ENCODE measurements at regions not wholly inside any gene's neighbourhood (a gene's known extent, or its start where the extent isn't known, plus 50 kb on each side); places are given as distances from the start of the nearest gene placed in this dataset.

DNA sequence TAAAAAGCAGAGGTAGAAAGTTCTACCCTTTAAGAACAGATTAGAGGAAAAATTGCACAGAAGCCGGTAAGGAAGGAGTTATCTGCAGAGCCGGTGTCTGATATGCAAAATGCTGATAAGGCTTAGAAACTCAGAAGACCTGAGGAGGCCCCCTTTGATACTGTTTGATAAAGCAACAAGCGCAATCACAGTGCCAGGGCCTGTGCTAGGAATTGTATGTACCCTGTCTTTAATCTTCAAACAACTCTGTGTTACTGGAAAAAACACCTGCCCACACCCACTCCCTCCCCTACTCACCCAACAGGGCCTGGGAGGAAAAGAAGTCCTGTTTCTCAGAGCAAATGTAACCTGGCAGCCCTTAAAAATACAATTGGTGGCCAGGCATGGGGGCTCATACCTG, 112.7 kb upstream of the FUT8 start:
- no peak for ATAC-seq
- ChIA-PET POLR2A (no interaction called here), CTCF (no interaction called here)
- Histone ChIP-seq H3K27ac (ENCODE audit: low read length) (no peak overlapping the region), H3K4me1 (ENCODE audit: control insufficient read depth, insufficient read depth, low read length) (no peaks in the 10 kb centered on the region; the same call in 1 of the 2 replicates), H3K27me3 (ENCODE audit: control insufficient read depth, insufficient read depth, low read length) (no peaks in the 10 kb centered on the region), H3K9me3 (ENCODE audit: control insufficient read depth, insufficient read depth, low read depth, low read length) (no peaks in the 10 kb centered on the region), H3K36me3 (ENCODE audit: control insufficient read depth, insufficient read depth, low read length) (no peaks in the 10 kb centered on the region), H3K4me3 (ENCODE audit: low read depth in 2 of 2, low read length in 2 of 2) (no peak overlapping the region)
- no TSS peak for BruUV-seq (replicated peaks)
- DNase-seq (ENCODE audit: low read depth, low spot score), result no peak
- intact Hi-C loops (cut with micrococcal nuclease; ENCODE audit: unreplicated experiment) (no loop called here), in situ Hi-C loops (cut with HindIII; ENCODE audit: low pct_unique_long_range_greater_than_20kb, low sequenced_read_pairs) (no loop called here)
- TF ChIP-seq, protein P1, sequence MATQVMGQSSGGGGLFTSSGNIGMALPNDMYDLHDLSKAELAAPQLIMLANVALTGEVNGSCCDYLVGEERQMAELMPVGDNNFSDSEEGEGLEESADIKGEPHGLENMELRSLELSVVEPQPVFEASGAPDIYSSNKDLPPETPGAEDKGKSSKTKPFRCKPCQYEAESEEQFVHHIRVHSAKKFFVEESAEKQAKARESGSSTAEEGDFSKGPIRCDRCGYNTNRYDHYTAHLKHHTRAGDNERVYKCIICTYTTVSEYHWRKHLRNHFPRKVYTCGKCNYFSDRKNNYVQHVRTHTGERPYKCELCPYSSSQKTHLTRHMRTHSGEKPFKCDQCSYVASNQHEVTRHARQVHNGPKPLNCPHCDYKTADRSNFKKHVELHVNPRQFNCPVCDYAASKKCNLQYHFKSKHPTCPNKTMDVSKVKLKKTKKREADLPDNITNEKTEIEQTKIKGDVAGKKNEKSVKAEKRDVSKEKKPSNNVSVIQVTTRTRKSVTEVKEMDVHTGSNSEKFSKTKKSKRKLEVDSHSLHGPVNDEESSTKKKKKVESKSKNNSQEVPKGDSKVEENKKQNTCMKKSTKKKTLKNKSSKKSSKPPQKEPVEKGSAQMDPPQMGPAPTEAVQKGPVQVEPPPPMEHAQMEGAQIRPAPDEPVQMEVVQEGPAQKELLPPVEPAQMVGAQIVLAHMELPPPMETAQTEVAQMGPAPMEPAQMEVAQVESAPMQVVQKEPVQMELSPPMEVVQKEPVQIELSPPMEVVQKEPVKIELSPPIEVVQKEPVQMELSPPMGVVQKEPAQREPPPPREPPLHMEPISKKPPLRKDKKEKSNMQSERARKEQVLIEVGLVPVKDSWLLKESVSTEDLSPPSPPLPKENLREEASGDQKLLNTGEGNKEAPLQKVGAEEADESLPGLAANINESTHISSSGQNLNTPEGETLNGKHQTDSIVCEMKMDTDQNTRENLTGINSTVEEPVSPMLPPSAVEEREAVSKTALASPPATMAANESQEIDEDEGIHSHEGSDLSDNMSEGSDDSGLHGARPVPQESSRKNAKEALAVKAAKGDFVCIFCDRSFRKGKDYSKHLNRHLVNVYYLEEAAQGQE (IDR thresholded peaks at IDR 0.05; ENCODE audit: insufficient read depth in 1 of 2, low read depth in 2 of 2, low read length in 1 of 2), result no peak

DNA sequence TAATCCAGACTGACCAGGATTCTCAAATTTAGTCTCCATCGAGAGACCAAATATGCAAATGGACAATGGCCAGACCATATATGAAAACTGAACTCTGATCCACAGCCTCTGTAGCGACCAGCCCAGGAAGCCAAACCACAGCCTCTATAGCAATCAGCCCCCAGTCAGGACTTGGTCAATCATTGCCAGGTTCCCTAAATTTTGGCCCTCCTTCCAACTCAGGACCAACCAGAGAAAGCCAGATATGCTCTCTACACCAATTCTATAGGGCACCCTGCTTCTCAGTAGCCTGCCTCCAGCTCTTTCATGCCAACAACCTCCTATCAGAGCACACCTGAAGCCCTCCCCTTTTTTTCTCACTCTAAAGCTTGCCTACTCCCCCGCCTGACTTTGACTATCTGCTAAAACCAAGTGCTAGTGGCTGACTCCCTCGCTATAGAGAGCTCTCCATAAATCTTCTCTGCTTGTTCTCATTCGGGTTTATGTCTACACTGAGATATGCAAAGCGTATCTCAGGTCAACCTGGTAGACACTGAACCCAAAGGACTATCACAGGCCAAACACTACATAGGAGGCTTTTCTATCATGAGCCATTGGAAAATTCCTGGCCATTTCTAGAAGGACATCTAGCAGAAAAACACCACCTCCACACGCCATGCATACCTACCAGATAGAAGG, 110.5 kb upstream of the FUT8 start:
- no TSS peak for BruUV-seq (replicated peaks)
- Histone ChIP-seq H3K4me1 (ENCODE audit: control insufficient read depth, insufficient read depth, low read length) (no peaks in the 10 kb centered on the region; the same call in 1 of the 2 replicates), H3K9me3 (ENCODE audit: control insufficient read depth, insufficient read depth, low read depth, low read length) (no peaks in the 10 kb centered on the region), H3K36me3 (ENCODE audit: control insufficient read depth, insufficient read depth, low read length) (no peaks in the 10 kb centered on the region), H3K4me3 (ENCODE audit: low read depth in 2 of 2, low read length in 2 of 2) (no peak overlapping the region), H3K27me3 (ENCODE audit: control insufficient read depth, insufficient read depth, low read length) (no peaks in the 10 kb centered on the region), H3K27ac (ENCODE audit: low read length) (no peak overlapping the region)
- ATAC-seq (no peak), DNase-seq (ENCODE audit: low read depth, low spot score) (no peak)
- intact Hi-C loops (cut with micrococcal nuclease; ENCODE audit: unreplicated experiment), result no loop called here
- in situ Hi-C loops (cut with HindIII; ENCODE audit: low pct_unique_long_range_greater_than_20kb, low sequenced_read_pairs), result no loop called here
- ChIA-PET POLR2A (no interaction called here), CTCF (no interaction called here)
- TF ChIP-seq, protein P1 (IDR thresholded peaks at IDR 0.05; ENCODE audit: insufficient read depth in 1 of 2, low read depth in 2 of 2, low read length in 1 of 2), result no peak
- no peak for TF ChIP-seq SIN3A (IDR thresholded peaks at IDR 0.05; ENCODE audit: borderline replicate concordance, insufficient read depth, low read depth, low read length)
- TF ChIP-seq TCF7L2 (IDR thresholded peaks at IDR 0.05; ENCODE audit: low read depth, low read length), result no peak
- TF ChIP-seq, protein P2, sequence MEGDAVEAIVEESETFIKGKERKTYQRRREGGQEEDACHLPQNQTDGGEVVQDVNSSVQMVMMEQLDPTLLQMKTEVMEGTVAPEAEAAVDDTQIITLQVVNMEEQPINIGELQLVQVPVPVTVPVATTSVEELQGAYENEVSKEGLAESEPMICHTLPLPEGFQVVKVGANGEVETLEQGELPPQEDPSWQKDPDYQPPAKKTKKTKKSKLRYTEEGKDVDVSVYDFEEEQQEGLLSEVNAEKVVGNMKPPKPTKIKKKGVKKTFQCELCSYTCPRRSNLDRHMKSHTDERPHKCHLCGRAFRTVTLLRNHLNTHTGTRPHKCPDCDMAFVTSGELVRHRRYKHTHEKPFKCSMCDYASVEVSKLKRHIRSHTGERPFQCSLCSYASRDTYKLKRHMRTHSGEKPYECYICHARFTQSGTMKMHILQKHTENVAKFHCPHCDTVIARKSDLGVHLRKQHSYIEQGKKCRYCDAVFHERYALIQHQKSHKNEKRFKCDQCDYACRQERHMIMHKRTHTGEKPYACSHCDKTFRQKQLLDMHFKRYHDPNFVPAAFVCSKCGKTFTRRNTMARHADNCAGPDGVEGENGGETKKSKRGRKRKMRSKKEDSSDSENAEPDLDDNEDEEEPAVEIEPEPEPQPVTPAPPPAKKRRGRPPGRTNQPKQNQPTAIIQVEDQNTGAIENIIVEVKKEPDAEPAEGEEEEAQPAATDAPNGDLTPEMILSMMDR (IDR thresholded peaks at IDR 0.05), result no peak
- TF ChIP-seq POLR2AphosphoS5 (IDR thresholded peaks at IDR 0.05; ENCODE audit: low read depth, low read length), result no peak

Measured in Panc1 (cell line).